HFFc6 (cell line): ENCODE measurements at regions not wholly inside any gene's neighbourhood (a gene's known extent, or its start where the extent isn't known, plus 50 kb on each side); places are given as distances from the start of the nearest gene placed in this dataset.

Experiments used
- DNase-seq: peaks from one replicate; pipeline ENCODE4 v3.0.0-alpha.2; 2018
- H3K27ac Mint-ChIP-seq: 2 replicates; pipeline ENCODE4 v1.8.0; 2020; ENCODE audit warnings: mild to moderate bottlenecking, mixed read lengths
- H3K27me3 Mint-ChIP-seq: 2 replicates; pipeline ENCODE4 v1.8.0; 2021; ENCODE audit warnings: mild to moderate bottlenecking, moderate library complexity, mixed read lengths; ENCODE audit not compliant: insufficient read depth
- H3K36me3 Mint-ChIP-seq: 2 replicates; pipeline ENCODE4 v1.8.0; 2021; ENCODE audit warnings: low read depth, mixed read lengths
- H3K4me1 Mint-ChIP-seq: 2 replicates; pipeline ENCODE4 v1.8.0; 2020; ENCODE audit warnings: low read depth, mixed read lengths
- H3K4me3 Mint-ChIP-seq: 2 replicates; pipeline ENCODE4 v1.8.0; 2020; ENCODE audit warnings: mild to moderate bottlenecking, moderate library complexity, mixed read lengths
- H3K9me3 Mint-ChIP-seq: 2 replicates; pipeline ENCODE4 v1.8.0; 2020; ENCODE audit warnings: mild to moderate bottlenecking, mixed read lengths
- CTCF ChIP-seq: fragments of 200-600 bp; sonication (generic); IDR thresholded peaks from 2 replicates; pipeline ENCODE4 v1.5.0; 2021; ENCODE audit warnings: antibody characterized with exemption, mild to moderate bottlenecking

- DNase-seq = peak; percentile 28
- H3K27ac Mint-ChIP-seq = no peak overlapping the region
- H3K27me3 Mint-ChIP-seq = no peaks in the 10 kb centered on the region
- H3K4me3 Mint-ChIP-seq = no peak overlapping the region
- H3K4me1 Mint-ChIP-seq = no peaks in the 10 kb centered on the region
- TF ChIP-seq CTCF = peak; percentile 76
- H3K36me3 Mint-ChIP-seq = no peaks in the 10 kb centered on the region
- no peaks in the 10 kb centered on the region for H3K9me3 Mint-ChIP-seq
Observed at GRCh38 chr18:1585881-1586488, 681.3 kb downstream of the ADCYAP1 start.

- no peak overlapping the region for H3K27ac Mint-ChIP-seq
- no peak overlapping the region for H3K4me3 Mint-ChIP-seq
- peaks cover 4% of the 10 kb centered on the region; the same call in 1 of the 2 replicates for H3K9me3 Mint-ChIP-seq
- no peak for TF ChIP-seq CTCF
- no peaks in the 10 kb centered on the region for H3K36me3 Mint-ChIP-seq
- no peak for DNase-seq
- no peaks in the 10 kb centered on the region for H3K27me3 Mint-ChIP-seq
- H3K4me1 Mint-ChIP-seq = no peaks in the 10 kb centered on the region
Observed at GRCh38 chr18:1593091-1593490, 688.4 kb downstream of the ADCYAP1 start.

GRCh38 chr18:1595195-1595594 is 690.5 kb downstream of the ADCYAP1 start:
- Mint-ChIP-seq H3K9me3 (peaks cover 4% of the 10 kb centered on the region; the same call in 1 of the 2 replicates), H3K36me3 (no peaks in the 10 kb centered on the region), H3K4me3 (no peak overlapping the region), H3K4me1 (no peaks in the 10 kb centered on the region), H3K27ac (no peak overlapping the region), H3K27me3 (no peaks in the 10 kb centered on the region)
- no peak for DNase-seq
- TF ChIP-seq CTCF = no peak

- Mint-ChIP-seq H3K27me3 (no peaks in the 10 kb centered on the region), H3K36me3 (no peaks in the 10 kb centered on the region), H3K4me1 (no peaks in the 10 kb centered on the region), H3K9me3 (peaks cover 7% of the 10 kb centered on the region; the same call in 1 of the 2 replicates), H3K27ac (no peak overlapping the region), H3K4me3 (no peak overlapping the region)
- DNase-seq = no peak
- TF ChIP-seq CTCF = no peak
Observed at GRCh38 chr18:1599196-1599595, 694.5 kb downstream of the ADCYAP1 start.

GRCh38 chr18:1604751-1605150 is 700.1 kb downstream of the ADCYAP1 start:
- no peak for TF ChIP-seq CTCF
- no peaks in the 10 kb centered on the region for H3K4me1 Mint-ChIP-seq
- no peaks in the 10 kb centered on the region for H3K36me3 Mint-ChIP-seq
- no peaks in the 10 kb centered on the region for H3K27me3 Mint-ChIP-seq
- H3K4me3 Mint-ChIP-seq = no peak overlapping the region
- H3K9me3 Mint-ChIP-seq = peaks cover 23% of the 10 kb centered on the region
- no peak overlapping the region for H3K27ac Mint-ChIP-seq
- DNase-seq = no peak

- no peak for DNase-seq
- no peaks in the 10 kb centered on the region for H3K4me1 Mint-ChIP-seq
- peaks cover 16% of the 10 kb centered on the region for H3K9me3 Mint-ChIP-seq
- no peaks in the 10 kb centered on the region for H3K36me3 Mint-ChIP-seq
- no peaks in the 10 kb centered on the region for H3K27me3 Mint-ChIP-seq
- H3K27ac Mint-ChIP-seq = no peak overlapping the region
- TF ChIP-seq CTCF = no peak
- H3K4me3 Mint-ChIP-seq = no peak overlapping the region
Observed at GRCh38 chr18:1618364-1618763, 713.7 kb downstream of the ADCYAP1 start.
